ENCODE measurements at regions not wholly inside any gene's neighbourhood (a gene's known extent, or its start where the extent isn't known, plus 50 kb on each side); places are given as distances from the start of the nearest gene placed in this dataset.

DNA sequence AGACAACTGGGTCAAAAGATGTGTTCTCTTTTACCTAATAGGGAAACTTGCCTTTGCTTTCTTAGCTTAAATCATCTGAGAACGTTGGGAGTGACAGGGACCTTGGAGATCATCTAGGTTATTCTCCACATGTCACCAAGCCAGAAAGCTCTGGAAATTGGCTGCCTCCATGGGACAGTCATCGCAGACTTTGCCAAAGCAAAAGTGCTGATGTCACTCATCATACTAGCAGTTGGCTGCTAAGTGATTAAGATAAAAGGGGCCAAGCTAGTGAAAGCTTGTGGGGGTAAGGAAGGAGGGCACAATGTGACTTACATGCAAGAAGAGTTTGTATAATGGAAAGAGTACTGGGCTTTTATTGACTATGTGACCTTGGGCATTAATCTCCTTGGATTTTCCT, 198.0 kb upstream of the PFN2 start:
- no peak for DNase-seq (ENCODE audit: low read depth in 2 of 2)

- DNase-seq (ENCODE audit: low read depth in 2 of 2) = no peak
Observed at GRCh38 chr3:150165396-150166094, 194.8 kb upstream of the PFN2 start.

GRCh38 chr3:150161011-150161410, 190.3 kb upstream of the PFN2 start:
- no peak for DNase-seq (ENCODE audit: low read depth in 2 of 2)

DNA sequence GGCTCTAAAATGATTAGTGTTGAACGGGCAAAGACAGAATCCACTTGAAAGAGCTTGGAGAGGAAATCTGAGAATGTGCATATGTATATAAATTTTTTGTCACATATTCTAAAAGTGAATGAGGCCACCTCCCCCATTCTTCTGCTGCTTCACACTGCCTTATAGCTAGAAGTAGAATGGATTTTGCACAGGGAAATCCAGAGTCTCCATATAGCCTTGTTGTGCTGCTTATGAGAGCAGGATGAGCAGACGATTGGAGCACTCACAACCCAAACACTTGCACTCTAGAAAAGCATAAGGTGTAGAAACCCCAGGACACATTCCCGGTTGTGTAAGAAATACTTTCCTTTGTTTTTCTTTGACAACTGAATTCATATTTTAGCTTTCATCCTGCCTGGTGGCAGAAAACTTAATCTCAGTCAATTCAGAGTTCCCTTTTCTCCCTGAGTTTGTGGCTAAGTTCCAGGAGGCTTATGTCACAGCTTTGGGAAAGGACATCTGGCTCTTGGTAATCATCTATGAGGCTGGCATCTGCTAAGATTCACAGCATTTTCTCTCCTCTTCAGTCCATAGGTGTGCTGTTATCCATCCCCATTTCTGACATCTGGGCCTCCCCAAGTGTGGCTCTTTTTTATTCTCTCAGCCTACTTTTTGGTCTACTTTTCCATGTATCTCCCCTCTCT, 188.4 kb upstream of the PFN2 start:
- no peak for DNase-seq (ENCODE audit: low read depth in 2 of 2)

DNA sequence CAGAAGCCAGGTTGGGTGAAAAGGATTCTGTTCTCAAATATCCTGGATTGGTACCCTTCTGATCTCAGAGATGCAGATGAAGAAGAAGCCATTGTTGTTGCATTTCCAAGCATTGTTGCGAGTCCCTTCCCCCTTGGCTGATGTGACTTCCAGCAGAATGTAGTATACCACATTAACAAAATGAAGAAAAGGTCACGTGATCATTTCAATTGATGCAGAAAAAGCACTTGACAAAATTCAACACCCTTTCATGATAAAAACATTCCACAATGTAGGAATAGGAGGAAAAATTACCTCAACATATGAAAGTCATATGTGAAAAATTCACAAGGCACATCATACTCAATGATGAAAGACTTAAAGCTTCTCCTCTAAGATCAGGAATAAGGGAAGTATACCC, 181.9 kb upstream of the PFN2 start:
- DNase-seq (ENCODE audit: low read depth in 2 of 2) = no peak

GRCh38 chr3:150150633-150151032, 179.9 kb upstream of the PFN2 start:
- no peak for DNase-seq (ENCODE audit: low read depth in 2 of 2)

DNA sequence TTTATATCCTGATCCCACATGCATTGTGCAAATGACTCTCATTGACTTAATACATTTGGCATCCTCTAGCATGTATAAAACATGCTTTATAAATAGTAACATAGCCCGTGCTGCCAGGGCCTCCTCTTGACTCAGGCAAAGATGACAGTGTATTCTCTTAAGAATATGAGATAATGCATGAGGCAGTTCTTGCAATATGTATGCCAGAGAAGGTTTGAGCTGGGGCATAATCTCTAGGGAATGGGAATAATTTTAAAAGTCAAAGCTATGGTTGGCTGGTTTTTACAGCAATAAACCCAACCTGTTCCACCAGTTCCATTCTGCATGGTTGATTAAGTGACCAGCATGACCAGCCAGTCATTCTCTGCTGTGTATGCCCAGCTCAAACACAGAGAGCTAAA, 179.0 kb upstream of the PFN2 start:
- no peak for DNase-seq (ENCODE audit: low read depth in 2 of 2)

- no peak for DNase-seq (ENCODE audit: low read depth in 2 of 2)
Observed at GRCh38 chr3:150148227-150148626, 177.5 kb upstream of the PFN2 start.

- no peak for DNase-seq (ENCODE audit: low read depth in 2 of 2)
Observed at GRCh38 chr3:150147776-150148175, 177.1 kb upstream of the PFN2 start.

DNA sequence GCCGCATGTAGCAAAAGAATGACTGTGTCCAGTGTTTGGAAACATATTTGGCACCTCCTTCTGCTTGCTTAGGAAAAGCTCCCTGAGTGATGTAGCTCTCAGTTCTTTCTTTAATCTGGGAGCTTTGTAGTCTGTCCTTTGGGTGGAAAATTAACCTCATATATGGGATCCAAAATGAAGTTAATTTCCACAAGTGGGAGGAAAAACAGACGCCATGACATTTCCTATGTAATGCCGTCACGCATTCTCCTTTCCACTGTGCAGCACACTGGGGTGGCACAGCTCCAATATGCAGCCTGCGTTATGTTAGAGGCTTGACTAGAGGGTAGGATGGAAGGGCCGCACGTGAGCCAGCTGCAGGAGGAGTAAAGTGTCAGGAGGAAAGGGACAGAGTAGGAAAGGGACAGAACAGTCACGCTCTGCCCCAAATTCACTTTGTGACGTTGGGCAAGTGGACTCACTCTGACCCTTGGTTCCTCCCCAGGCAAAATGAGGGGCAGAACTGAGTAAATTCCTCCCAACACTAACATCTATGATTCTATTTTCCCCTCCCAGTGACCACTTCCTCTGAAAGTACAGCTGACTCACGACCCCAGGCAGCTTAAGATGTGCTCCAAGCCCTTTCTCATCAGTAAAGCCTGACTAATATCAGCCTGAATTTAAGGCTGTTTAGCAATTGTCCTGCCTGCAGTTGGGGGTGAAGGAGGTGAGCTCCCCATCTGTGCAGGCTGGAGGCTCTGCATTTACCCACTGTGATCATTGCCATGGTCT, 176.5 kb upstream of the PFN2 start:
- peak; percentile 4 to 14 for DNase-seq (ENCODE audit: low read depth in 2 of 2)

GRCh38 chr3:150145659-150146058, 175.0 kb upstream of the PFN2 start:
- no peak for DNase-seq (ENCODE audit: low read depth in 2 of 2)

DNA sequence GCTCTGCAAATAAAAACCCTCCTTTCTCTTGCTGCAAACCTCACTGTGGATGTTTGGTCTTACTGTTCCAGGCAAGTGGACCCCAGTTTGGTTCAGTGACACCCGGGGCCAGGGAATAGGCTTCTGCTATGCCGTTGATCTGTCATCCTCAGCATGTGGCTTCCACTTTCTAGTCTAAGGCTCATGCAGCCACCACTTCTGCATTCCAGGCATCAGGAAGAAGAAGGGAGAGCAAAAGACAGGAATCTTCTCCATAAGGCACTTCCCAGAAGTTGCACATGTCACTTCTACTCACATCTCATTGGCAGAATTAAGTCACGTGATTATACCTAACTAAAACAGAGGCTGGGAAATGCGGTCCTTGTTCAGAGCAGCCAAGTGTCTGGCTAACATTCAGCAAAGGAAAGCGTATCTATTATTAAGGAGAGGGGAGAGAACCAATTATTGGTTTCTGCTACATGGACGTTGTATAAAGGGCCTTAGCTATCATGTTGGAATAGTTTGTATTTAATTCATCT, 173.6 kb upstream of the PFN2 start:
- DNase-seq (ENCODE audit: low read depth in 2 of 2) = no peak

DNA sequence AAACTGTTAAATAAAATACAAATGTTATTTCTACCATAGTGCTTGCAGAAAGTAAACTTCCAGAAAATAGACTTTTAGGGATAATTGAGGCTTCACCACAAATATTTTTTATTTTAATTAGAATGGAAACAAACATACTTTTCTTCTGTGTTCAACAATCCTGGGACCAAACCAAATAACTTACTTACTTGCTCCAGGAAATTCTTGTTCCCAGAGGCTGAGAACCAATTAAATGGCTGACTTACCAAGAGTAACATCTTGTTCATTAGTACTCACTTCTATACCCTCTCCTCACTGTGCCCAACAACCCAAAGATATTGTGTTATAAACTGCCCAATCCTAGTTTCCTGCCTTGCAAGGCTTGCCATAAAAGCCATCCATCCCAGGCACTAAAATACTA, 172.2 kb upstream of the PFN2 start:
- DNase-seq (ENCODE audit: low read depth in 2 of 2) = no peak

- no peak for DNase-seq (ENCODE audit: low read depth in 2 of 2)
Observed at GRCh38 chr3:150141790-150142326, 171.2 kb upstream of the PFN2 start.

GRCh38 chr3:150140614-150141321, 170.1 kb upstream of the PFN2 start:
- no peak for DNase-seq (ENCODE audit: low read depth in 2 of 2)

DNA sequence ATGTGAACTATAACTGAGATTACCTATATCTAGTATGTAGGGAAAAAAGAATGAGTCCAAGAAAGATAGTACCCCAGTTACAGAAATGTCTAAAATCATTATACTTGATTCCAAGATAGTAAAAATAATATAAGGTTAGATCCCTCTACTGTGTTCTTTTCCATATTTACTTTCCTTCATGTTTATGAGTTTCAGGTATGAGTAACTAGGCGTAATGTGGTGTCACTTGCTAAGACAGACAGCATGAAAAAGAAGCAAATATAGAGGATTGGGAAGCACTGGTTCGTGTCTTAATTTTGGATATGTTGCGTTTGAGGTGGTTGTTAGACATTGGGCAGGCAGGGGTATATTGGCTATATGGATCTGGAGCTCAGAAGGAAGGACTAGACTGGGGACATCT, 168.1 kb upstream of the PFN2 start:
- DNase-seq (ENCODE audit: low read depth in 2 of 2) = no peak

DNA sequence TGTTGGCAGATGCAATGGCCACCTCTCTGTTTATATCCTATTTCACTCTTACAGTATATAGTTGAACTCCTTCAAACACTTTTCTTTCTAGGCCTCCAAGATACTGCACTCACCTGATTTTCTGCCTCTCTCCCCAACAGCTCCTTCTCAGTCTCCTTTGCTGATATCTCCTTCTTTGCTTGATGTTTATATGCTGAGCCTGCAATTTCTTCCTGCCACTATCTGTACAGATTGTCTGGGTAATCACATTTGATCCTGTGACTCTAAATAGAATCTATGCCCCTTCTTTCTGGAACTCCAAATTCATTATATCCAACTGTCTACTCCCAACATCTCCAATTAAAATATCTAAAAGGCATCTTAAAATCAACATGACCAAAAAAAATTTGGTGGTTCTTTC, 165.5 kb upstream of the PFN2 start:
- DNase-seq (ENCODE audit: low read depth in 2 of 2) = no peak

DNA sequence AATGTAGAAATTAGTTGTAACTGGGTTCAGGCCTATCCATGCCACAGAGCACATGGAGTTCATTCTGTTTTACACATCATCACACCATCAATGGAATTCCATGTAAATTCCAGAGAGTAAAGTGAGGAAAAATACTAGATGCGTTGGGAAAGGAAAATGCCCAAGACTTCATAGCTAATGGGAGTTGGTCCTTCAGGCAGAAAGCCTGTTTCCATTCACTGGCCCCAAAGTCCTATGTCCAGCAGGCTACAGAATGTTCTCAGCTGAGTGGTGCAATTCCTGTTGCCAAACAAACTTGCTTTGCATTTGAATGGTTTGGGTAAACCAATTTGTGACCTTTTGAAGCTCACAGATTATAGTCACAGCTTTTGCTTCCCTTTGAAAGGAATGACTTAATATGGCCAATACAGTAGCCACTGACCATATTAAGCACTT, 164.6 kb upstream of the PFN2 start:
- DNase-seq (ENCODE audit: low read depth in 2 of 2) = no peak

DNA sequence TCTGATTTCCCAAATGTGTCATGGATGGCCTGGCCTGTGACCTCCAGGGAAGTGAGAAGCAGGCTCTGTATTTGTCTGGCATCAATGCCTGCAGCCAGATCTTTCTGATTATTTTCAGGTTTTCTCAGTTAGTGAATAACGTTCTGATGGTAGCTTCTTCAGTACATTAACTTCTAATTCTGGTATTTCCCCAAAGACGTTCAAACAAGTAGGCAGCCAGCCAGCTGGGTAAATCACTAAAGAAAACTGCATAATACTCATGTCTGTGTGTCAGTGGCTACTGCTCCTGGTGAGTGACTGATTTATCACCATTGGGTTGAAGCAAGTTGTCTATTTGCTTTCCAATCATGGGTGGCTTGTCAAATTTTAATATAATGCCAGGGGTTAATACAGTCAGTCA, 162.6 kb upstream of the PFN2 start:
- DNase-seq (ENCODE audit: low read depth in 2 of 2) = no peak

GRCh38 chr3:150132101-150132749, 161.5 kb upstream of the PFN2 start:
- no peak for DNase-seq (ENCODE audit: low read depth in 2 of 2)

DNA sequence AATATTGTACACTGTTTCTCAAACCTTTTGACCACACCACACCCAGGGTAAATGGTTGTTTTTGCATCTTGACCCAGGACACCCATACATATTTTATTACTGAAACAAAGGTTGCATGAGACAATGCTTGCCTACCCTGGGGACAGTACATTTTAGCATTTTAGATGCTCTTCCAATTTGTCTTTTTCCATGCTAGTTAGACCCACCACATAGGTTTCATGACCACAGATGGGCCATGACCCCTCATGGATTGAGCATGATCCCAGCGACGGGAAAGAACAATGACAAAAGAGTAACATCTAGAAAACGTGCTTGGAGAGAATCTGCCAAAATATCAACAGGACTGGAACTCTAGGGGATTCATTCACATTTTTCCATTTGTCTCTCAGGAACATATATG, 161.0 kb upstream of the PFN2 start:
- DNase-seq (ENCODE audit: low read depth in 2 of 2) = no peak

All from stimulated activated CD8-positive, alpha-beta memory T cell treated with anti-CD3 and anti-CD28 coated beads, Interleukin-15, amount 100 ng/mL, for 48 hours (primary cell).